ENCODE measurements at regions not wholly inside any gene's neighbourhood (a gene's known extent, or its start where the extent isn't known, plus 50 kb on each side); places are given as distances from the start of the nearest gene placed in this dataset.

DNA sequence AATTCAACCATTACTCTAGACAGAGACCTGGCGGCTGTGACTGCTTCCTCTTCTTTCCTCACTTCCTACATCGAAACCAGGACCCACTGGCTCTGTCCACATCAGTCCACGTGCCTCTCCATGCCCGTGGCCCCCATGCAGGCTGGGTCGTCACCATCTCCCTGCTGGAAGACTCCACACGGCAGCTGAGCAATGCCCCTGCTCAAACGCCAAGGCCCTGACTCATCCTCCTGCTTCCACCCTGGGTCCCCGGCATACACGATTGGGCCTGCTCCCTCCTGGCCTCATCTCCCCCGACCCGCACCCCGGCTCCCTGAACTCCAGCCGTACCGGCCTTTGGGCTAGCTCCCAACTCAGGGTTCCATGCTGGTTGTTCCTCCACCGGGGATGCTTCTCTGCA lies 67.2 kb upstream of the IER5L start:
- peak in 1 of 2 experiments; percentile 23 for DNase-seq (ENCODE audit: low read depth in 1 of 2, low spot score in 1 of 2)
- Histone ChIP-seq H3K27ac (replicated peaks) (no peak overlapping the region), H3K27me3 (ENCODE audit: insufficient read depth, poor library complexity, severe bottlenecking) (no peaks in the 10 kb centered on the region), H3K4me3 (replicated peaks; ENCODE audit: insufficient read depth, low read length) (no peak overlapping the region)
- TF ChIP-seq POLR2AphosphoS5 (IDR thresholded peaks at IDR 0.05; ENCODE audit: low read depth) (no peak), GABPA (IDR thresholded peaks at IDR 0.05; ENCODE audit: low read depth) (no peak), SPI1 (IDR thresholded peaks at IDR 0.05; ENCODE audit: borderline replicate concordance, low read depth) (no peak)
- TF ChIP-seq, protein P1, sequence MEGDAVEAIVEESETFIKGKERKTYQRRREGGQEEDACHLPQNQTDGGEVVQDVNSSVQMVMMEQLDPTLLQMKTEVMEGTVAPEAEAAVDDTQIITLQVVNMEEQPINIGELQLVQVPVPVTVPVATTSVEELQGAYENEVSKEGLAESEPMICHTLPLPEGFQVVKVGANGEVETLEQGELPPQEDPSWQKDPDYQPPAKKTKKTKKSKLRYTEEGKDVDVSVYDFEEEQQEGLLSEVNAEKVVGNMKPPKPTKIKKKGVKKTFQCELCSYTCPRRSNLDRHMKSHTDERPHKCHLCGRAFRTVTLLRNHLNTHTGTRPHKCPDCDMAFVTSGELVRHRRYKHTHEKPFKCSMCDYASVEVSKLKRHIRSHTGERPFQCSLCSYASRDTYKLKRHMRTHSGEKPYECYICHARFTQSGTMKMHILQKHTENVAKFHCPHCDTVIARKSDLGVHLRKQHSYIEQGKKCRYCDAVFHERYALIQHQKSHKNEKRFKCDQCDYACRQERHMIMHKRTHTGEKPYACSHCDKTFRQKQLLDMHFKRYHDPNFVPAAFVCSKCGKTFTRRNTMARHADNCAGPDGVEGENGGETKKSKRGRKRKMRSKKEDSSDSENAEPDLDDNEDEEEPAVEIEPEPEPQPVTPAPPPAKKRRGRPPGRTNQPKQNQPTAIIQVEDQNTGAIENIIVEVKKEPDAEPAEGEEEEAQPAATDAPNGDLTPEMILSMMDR (IDR thresholded peaks at IDR 0.05; ENCODE audit: insufficient read depth, low read length): no peak
- TF ChIP-seq, protein P2, sequence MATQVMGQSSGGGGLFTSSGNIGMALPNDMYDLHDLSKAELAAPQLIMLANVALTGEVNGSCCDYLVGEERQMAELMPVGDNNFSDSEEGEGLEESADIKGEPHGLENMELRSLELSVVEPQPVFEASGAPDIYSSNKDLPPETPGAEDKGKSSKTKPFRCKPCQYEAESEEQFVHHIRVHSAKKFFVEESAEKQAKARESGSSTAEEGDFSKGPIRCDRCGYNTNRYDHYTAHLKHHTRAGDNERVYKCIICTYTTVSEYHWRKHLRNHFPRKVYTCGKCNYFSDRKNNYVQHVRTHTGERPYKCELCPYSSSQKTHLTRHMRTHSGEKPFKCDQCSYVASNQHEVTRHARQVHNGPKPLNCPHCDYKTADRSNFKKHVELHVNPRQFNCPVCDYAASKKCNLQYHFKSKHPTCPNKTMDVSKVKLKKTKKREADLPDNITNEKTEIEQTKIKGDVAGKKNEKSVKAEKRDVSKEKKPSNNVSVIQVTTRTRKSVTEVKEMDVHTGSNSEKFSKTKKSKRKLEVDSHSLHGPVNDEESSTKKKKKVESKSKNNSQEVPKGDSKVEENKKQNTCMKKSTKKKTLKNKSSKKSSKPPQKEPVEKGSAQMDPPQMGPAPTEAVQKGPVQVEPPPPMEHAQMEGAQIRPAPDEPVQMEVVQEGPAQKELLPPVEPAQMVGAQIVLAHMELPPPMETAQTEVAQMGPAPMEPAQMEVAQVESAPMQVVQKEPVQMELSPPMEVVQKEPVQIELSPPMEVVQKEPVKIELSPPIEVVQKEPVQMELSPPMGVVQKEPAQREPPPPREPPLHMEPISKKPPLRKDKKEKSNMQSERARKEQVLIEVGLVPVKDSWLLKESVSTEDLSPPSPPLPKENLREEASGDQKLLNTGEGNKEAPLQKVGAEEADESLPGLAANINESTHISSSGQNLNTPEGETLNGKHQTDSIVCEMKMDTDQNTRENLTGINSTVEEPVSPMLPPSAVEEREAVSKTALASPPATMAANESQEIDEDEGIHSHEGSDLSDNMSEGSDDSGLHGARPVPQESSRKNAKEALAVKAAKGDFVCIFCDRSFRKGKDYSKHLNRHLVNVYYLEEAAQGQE (IDR thresholded peaks at IDR 0.05; ENCODE audit: insufficient replicate concordance, low read depth): no peak

DNA sequence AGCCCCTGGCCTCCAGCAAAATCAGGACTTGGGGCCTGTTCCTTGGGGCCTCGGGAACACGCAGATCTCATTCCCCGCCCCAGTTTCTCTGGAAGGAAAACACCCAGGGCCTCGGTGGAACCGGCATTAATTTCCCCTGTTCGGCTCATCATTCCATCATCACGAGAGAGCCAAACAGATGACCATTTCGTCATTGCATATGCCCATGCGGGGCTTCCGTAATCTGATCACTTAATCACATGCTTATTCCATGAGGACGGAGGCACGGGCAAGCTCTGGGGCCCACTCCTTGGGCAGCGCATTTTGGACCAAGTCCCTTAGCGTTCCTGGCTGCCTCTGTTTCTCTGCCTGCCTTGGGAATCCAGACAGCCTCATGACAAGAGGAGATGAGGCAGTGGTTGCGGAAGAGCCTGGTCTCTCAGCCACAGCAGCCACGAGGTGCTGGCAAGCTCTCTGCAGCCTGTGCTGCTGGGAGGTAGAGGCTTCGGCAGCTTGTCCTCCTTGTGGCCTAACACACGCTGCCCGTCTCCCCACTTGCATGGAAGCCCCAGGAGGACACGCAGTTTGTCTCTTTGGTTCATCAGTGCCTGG lies 65.0 kb upstream of the IER5L start:
- no peak overlapping the region for H3K4me3 ChIP-seq (replicated peaks; ENCODE audit: insufficient read depth, low read length)

DNA sequence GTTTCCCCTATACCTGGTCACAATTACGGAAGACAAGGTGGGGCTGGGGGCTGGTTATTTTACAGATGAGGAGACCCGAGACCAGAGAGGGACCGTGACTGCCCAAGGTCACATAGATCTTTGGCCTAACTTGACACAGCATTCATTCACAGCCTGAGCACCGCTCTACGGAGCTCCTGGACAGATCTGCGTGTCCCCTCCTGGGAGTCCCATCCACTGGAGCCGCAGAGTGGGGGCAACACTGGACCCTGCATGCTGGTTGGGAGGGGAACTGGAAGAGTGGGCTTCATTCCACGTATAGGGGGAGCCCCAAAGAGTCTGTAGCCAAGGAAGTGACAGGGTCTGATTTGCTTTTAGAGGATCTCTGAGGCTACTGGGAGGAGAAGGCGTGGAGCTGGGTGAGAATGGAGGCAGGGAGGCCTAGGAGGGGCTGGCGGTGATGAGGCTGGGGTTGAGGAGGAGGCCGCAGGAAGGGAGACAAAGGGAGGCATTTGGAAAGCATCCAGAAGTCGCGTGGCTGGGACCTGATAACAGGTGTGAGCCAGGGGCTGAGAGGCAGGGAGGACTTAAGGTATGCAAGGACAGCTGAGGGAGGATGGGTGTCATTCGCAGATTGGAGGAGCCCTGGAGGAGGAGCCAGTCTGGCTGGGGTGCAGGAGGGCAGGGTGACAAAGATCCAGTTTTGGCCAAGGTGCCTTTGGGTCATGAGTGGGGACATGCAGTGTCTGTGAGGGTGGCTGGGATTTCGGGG lies 64.3 kb upstream of the IER5L start:
- TF ChIP-seq GABPA (IDR thresholded peaks at IDR 0.05; ENCODE audit: low read depth) (no peak), SPI1 (IDR thresholded peaks at IDR 0.05; ENCODE audit: borderline replicate concordance, low read depth) (no peak), POLR2AphosphoS5 (IDR thresholded peaks at IDR 0.05; ENCODE audit: low read depth) (no peak)
- no peak for DNase-seq (ENCODE audit: low read depth in 1 of 2, low spot score in 1 of 2)
- Histone ChIP-seq H3K27ac (replicated peaks) (no peak overlapping the region), H3K4me3 (replicated peaks; ENCODE audit: insufficient read depth, low read length) (no peak overlapping the region), H3K27me3 (ENCODE audit: insufficient read depth, poor library complexity, severe bottlenecking) (no peaks in the 10 kb centered on the region)

More for the DNA sequence above, 65.0 kb upstream of the IER5L start:
- no peak for DNase-seq (ENCODE audit: low read depth in 1 of 2, low spot score in 1 of 2)
- Histone ChIP-seq H3K27me3 (ENCODE audit: insufficient read depth, poor library complexity, severe bottlenecking) (no peaks in the 10 kb centered on the region), H3K27ac (replicated peaks) (no peak overlapping the region)
- no peak for TF ChIP-seq GABPA (IDR thresholded peaks at IDR 0.05; ENCODE audit: low read depth)
- TF ChIP-seq, protein P1 (IDR thresholded peaks at IDR 0.05; ENCODE audit: insufficient read depth, low read length): no peak
- no peak for TF ChIP-seq SPI1 (IDR thresholded peaks at IDR 0.05; ENCODE audit: borderline replicate concordance, low read depth)

DNA sequence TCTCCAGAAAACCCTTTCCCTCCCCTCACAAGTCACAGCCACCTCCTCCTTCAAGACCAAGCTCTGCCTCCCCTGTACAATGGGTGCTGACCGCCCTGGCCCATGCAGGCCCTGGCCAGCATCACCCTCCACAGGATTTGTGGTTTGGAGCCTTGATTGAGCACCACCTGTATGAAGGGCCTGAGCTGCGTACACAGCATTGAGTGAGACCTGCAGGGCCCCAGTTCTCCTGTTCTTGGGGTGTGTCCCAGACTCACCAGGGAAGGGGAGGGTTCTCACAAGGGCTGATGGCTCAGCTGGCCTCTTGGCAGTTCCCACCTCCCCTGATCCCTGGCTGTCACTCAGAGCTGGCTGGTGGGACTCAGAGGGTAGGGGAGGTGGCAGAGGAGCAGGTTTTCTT lies 63.7 kb upstream of the IER5L start:
- Histone ChIP-seq H3K4me3 (replicated peaks; ENCODE audit: insufficient read depth, low read length) (no peak overlapping the region), H3K27me3 (ENCODE audit: insufficient read depth, poor library complexity, severe bottlenecking) (no peaks in the 10 kb centered on the region), H3K27ac (replicated peaks) (no peak overlapping the region)
- TF ChIP-seq SPI1 (IDR thresholded peaks at IDR 0.05; ENCODE audit: borderline replicate concordance, low read depth): no peak
- DNase-seq (ENCODE audit: low read depth in 1 of 2, low spot score in 1 of 2): no peak

DNA sequence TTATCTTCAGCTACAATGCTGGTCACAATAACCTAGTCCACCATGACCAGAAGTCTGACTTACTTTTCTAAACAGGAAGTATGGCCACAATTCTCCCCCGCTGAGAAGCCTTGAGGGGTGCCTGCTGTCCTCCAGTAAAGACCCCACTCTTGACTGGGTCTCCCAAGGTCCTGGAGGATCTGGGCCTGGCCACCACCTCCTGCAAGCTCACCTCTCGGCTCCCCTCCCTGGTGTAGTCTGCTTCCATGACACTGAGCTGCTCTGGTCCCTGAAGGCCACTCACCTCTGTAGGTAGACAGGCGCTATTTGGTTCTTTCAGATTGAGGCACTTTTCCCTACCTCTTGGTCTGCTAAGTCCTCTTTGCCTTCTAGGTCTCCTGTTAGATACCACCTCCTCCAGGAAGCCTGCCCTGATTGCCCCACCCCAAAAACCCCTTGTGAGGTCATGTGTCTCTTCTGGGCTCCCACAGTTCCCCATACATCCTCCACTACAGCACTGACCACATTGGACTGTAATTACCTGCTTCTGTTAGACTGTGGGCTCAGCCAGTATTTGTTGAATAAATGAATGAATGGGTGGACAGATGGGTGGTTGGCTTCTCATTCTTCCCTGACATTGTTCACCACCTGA lies 62.6 kb upstream of the IER5L start:
- Histone ChIP-seq H3K4me3 (replicated peaks; ENCODE audit: insufficient read depth, low read length) (no peak overlapping the region), H3K27me3 (ENCODE audit: insufficient read depth, poor library complexity, severe bottlenecking) (no peaks in the 10 kb centered on the region), H3K27ac (replicated peaks) (no peak overlapping the region)
- no peak for DNase-seq (ENCODE audit: low read depth in 1 of 2, low spot score in 1 of 2)
- no peak for TF ChIP-seq GABPA (IDR thresholded peaks at IDR 0.05; ENCODE audit: low read depth)
- no peak for TF ChIP-seq POLR2AphosphoS5 (IDR thresholded peaks at IDR 0.05; ENCODE audit: low read depth)
- TF ChIP-seq, protein P2 (IDR thresholded peaks at IDR 0.05; ENCODE audit: insufficient replicate concordance, low read depth): no peak
- no peak for TF ChIP-seq SPI1 (IDR thresholded peaks at IDR 0.05; ENCODE audit: borderline replicate concordance, low read depth)
- TF ChIP-seq, protein P1 (IDR thresholded peaks at IDR 0.05; ENCODE audit: insufficient read depth, low read length): no peak

Measured in HL-60 (cell line).